Mesenchymal stem cell (in vitro differentiated cells and primary cell): ENCODE measurements at regions not wholly inside any gene's neighbourhood (a gene's known extent, or its start where the extent isn't known, plus 50 kb on each side); places are given as distances from the start of the nearest gene placed in this dataset.

Source experiments
- DNase-seq: peaks from one replicate; pipeline ENCODE4 v3.0.0-alpha.2; 2013
- H2AFZ ChIP-seq: one replicate; pipeline ENCODE4 v1.6.1; 2013; ENCODE audit warnings: low read depth, mild to moderate bottlenecking, control low read depth, inconsistent platforms, low read length, moderate library complexity
- H2AK5ac ChIP-seq: 2 replicates; pipeline ENCODE4 v1.6.1; 2013; ENCODE audit warnings: low read length, moderate library complexity, mild to moderate bottlenecking, inconsistent platforms; ENCODE audit not compliant: severe bottlenecking
- H2BK120ac ChIP-seq: one replicate; pipeline ENCODE4 v1.6.1; 2013; ENCODE audit warnings: low read depth, mild to moderate bottlenecking, inconsistent platforms, low read length, moderate library complexity
- H2BK12ac ChIP-seq, 2 experiments: one replicate each; pipeline ENCODE4 v1.6.1; 2013; ENCODE audit warnings: inconsistent platforms in 2 of 2, low read length in 2 of 2, mild to moderate bottlenecking in 2 of 2, moderate library complexity in 2 of 2, control low read depth in 1 of 2
- H2BK15ac ChIP-seq: one replicate; pipeline ENCODE4 v1.6.1; 2013; ENCODE audit warnings: mild to moderate bottlenecking, low read depth, inconsistent platforms; ENCODE audit not compliant: poor library complexity, severe bottlenecking
- H2BK5ac ChIP-seq: 2 replicates; pipeline ENCODE4 v1.6.1; 2013; ENCODE audit warnings: low read depth, mild to moderate bottlenecking, low read length, control low read depth, inconsistent platforms; ENCODE audit not compliant: poor library complexity, severe bottlenecking
- H3K14ac ChIP-seq, 2 experiments: one replicate each; pipeline ENCODE4 v1.6.1; 2013; ENCODE audit warnings: inconsistent platforms in 2 of 2, low read length in 2 of 2, control low read depth in 1 of 2, mild to moderate bottlenecking in 1 of 2, moderate library complexity in 1 of 2
- H3K18ac ChIP-seq, 2 experiments: one replicate each; pipeline ENCODE4 v1.6.1; 2013; ENCODE audit warnings: inconsistent platforms in 2 of 2, low read length in 2 of 2, control low read depth in 1 of 2, low read depth in 1 of 2, mild to moderate bottlenecking in 1 of 2
- H3K23ac ChIP-seq, 2 experiments: one replicate each; pipeline ENCODE4 v1.6.1; 2013; ENCODE audit warnings: inconsistent platforms in 2 of 2, low read length in 2 of 2, mild to moderate bottlenecking in 2 of 2, moderate library complexity in 2 of 2, control low read depth in 1 of 2
- H3K27ac ChIP-seq: 2 replicates; pipeline ENCODE4 v1.5.1; 2013; ENCODE audit warnings: mild to moderate bottlenecking, moderate library complexity, low read length, control low read depth, inconsistent platforms; ENCODE audit not compliant: poor library complexity, severe bottlenecking
- H3K27me3 ChIP-seq, 2 experiments: 2 replicates each; pipeline versions ENCODE4 v1.6.1 to v1.7.0; 2013; ENCODE audit warnings: low read length in 2 of 2, mild to moderate bottlenecking in 2 of 2, moderate library complexity in 2 of 2, control low read depth in 1 of 2, inconsistent platforms in 1 of 2; ENCODE audit not compliant: control insufficient read depth in 1 of 2, insufficient read depth in 1 of 2
- H3K36me3 ChIP-seq, 2 experiments: 2 replicates each; pipeline versions ENCODE4 v1.6.1 to v1.7.0; 2013; ENCODE audit warnings: low read length in 2 of 2, control low read depth in 1 of 2, inconsistent platforms in 1 of 2, low read depth in 1 of 2, mild to moderate bottlenecking in 1 of 2; ENCODE audit not compliant: insufficient read depth in 2 of 2, control insufficient read depth in 1 of 2
- H3K4ac ChIP-seq, 2 experiments: one replicate each; pipeline ENCODE4 v1.6.1; 2013; ENCODE audit warnings: inconsistent platforms in 2 of 2, low read length in 2 of 2, mild to moderate bottlenecking in 2 of 2, moderate library complexity in 2 of 2, control low read depth in 1 of 2, low read depth in 1 of 2
- H3K4me1 ChIP-seq: 2 replicates; pipeline ENCODE4 v1.6.1; 2013; ENCODE audit warnings: low read depth, low read length, control low read depth; ENCODE audit not compliant: control insufficient read depth, insufficient read depth
- H3K4me2 ChIP-seq: 2 replicates; pipeline ENCODE4 v1.6.1; 2013; ENCODE audit warnings: low read length, mild to moderate bottlenecking, inconsistent platforms; ENCODE audit not compliant: poor library complexity, severe bottlenecking
- H3K4me3 ChIP-seq, 2 experiments: 2 replicates each; pipeline versions ENCODE4 v1.5.1 to v1.7.0; 2013; ENCODE audit warnings: low read length in 2 of 2, mild to moderate bottlenecking in 2 of 2, control low read depth in 1 of 2, low read depth in 1 of 2; ENCODE audit not compliant: insufficient read depth in 1 of 2
- H3K79me1 ChIP-seq: replicated peaks from 2 replicates; pipeline ENCODE4 v1.6.1; 2013; ENCODE audit warnings: mild to moderate bottlenecking, control low read depth, low read length, inconsistent platforms; ENCODE audit not compliant: poor library complexity, severe bottlenecking
- H3K9ac ChIP-seq: 2 replicates; pipeline ENCODE4 v1.7.0; 2013; ENCODE audit warnings: mild to moderate bottlenecking, low read length, moderate library complexity
- H3K9me3 ChIP-seq: 2 replicates; pipeline ENCODE4 v1.7.0; 2013; ENCODE audit warnings: mild to moderate bottlenecking, low read length; ENCODE audit not compliant: control insufficient read depth
- H4K8ac ChIP-seq: one replicate; pipeline ENCODE4 v1.6.1; 2013; ENCODE audit warnings: inconsistent platforms, mild to moderate bottlenecking, low read length, moderate library complexity
- H4K91ac ChIP-seq: one replicate; pipeline ENCODE4 v1.6.1; 2013; ENCODE audit warnings: mild to moderate bottlenecking, low read length, inconsistent platforms
- WGBS: methylation state at CpG from one replicate; pipeline ENCODE4 v1.1.7; 2013; ENCODE audit warnings: mixed read lengths; 5-methylcytosine and 5-hydroxymethylcytosine counted together

DNA sequence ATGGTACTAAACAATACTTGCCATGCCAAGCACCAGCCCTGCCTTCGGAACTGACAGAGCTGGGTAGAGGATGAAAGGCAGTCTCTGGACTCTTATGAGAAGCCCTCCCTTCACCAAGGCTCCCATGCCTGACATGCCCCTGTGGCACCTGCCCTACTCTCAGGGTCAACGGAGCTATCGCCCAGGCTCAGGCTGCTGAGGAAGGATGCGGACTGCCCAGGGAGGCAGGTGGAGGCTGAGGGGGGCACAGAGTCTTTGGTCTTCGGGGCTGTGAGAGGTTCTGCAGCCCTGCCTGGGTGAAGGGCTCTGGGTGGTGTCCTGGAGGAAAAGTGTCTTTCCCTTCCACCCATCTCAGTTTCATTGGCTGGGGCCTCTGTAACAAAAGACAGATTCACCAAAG is 290.8 kb upstream of the B3GAT1 start:
- H3K27ac ChIP-seq, result no peak overlapping the region
- no peak overlapping the region for H3K9ac ChIP-seq
- no peak overlapping the region for H3K4ac ChIP-seq
- H2BK15ac ChIP-seq, result no peak overlapping the region
- H3K9me3 ChIP-seq, result no peaks in the 10 kb centered on the region
- no peak overlapping the region for H3K23ac ChIP-seq
- no peak overlapping the region for H2AFZ ChIP-seq
- peak overlapping the region in 1 of 2 experiments; percentile 14 for H3K4me3 ChIP-seq
- no peak overlapping the region for H3K18ac ChIP-seq
- H3K27me3 ChIP-seq, result no peaks in the 10 kb centered on the region
- H2BK5ac ChIP-seq, result no peak overlapping the region
- no peak overlapping the region for H4K91ac ChIP-seq
- H2AK5ac ChIP-seq, result no peak overlapping the region
- no peak for DNase-seq
- H3K14ac ChIP-seq, result no peak overlapping the region
- no peaks in the 10 kb centered on the region for H3K4me1 ChIP-seq
- H4K8ac ChIP-seq, result no peak overlapping the region
- no peaks in the 10 kb centered on the region for H3K79me1 ChIP-seq
- H2BK12ac ChIP-seq, result no peak overlapping the region
- no peak overlapping the region for H2BK120ac ChIP-seq
- no peaks in the 10 kb centered on the region for H3K36me3 ChIP-seq
- 93% methylated on average over 4 of the region's 5 CpGs for WGBS
- no peak overlapping the region for H3K4me2 ChIP-seq

DNA sequence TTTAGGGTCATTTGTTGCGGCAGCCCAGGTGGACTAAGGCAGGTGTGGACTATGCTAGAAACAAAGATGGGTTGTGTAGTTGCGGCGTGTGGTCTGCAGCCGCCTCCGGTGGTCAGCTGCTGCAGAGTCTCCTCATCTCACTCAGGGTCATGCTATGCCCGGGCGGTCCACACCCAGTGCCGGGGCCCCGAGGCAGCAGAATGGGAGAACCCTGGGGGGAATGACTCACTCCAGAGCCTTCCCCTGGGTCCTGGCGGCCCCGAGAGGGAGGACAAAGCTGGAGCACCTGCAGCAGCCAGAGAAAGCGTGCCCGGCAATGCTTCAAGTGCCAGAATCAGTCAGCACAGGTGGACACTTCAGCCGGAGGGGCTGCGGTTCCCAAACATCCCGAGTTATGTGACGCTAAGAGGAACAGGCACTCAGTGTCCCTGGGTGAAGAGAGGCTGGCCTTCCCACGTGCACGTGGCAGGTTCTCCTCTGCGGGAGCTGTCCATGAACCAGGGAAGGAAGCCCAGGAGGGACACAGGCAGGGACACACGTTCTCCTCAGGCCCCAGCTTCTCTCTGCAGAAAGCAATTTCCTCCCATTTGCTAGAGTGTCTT is 289.6 kb upstream of the B3GAT1 start:
- Histone ChIP-seq H3K18ac (no peak overlapping the region), H3K9ac (no peak overlapping the region), H2BK120ac (no peak overlapping the region), H3K14ac (no peak overlapping the region), H2BK5ac (no peak overlapping the region), H4K91ac (no peak overlapping the region), H3K27ac (no peak overlapping the region), H3K4ac (no peak overlapping the region), H2AFZ (no peak overlapping the region), H2AK5ac (no peak overlapping the region), H3K27me3 (no peaks in the 10 kb centered on the region), H3K79me1 (no peaks in the 10 kb centered on the region), H3K9me3 (no peaks in the 10 kb centered on the region), H3K4me3 (peak overlapping the region in 1 of 2 experiments; percentile 33), H2BK15ac (no peak overlapping the region), H4K8ac (no peak overlapping the region), H2BK12ac (no peak overlapping the region), H3K23ac (no peak overlapping the region), H3K36me3 (no peaks in the 10 kb centered on the region), H3K4me2 (no peak overlapping the region), H3K4me1 (no peaks in the 10 kb centered on the region)
- no peak for DNase-seq
- 77% methylated on average over 20 of the region's 21 CpGs for WGBS

DNA sequence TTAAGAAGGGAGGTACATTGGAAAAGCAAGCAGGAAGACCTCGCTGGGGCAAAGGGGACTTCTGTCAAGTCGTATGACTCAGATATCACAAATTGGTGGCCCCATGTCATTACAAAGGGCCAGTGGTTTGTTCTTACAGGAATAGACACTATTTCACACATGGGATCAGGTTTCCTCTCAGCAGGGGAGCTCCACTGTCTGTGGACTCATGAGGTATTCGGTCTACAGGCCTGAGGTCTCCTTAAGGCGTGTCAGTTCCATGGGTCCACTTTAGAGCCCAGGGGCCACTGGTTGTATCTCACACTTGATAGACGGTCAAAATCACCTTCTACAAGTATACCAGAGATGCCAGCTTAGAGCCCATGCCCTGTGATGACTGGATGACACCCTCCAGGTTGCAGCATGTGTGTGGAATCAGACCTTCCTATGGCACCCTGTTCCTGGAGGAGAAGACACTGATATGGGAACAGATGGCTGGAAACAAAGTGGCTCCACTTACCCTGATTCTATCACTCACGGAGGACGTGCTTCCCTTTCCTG is 288.1 kb upstream of the B3GAT1 start:
- no peak overlapping the region for H3K18ac ChIP-seq
- H3K36me3 ChIP-seq, result no peaks in the 10 kb centered on the region
- H2BK12ac ChIP-seq, result no peak overlapping the region
- H3K23ac ChIP-seq, result no peak overlapping the region
- H3K4me3 ChIP-seq, result no peak overlapping the region
- H3K4ac ChIP-seq, result no peak overlapping the region
- no peak overlapping the region for H3K14ac ChIP-seq
- DNase-seq, result no peak
- H4K8ac ChIP-seq, result no peak overlapping the region
- no peaks in the 10 kb centered on the region for H3K4me1 ChIP-seq
- H2AK5ac ChIP-seq, result no peak overlapping the region
- no peak overlapping the region for H3K4me2 ChIP-seq
- no peak overlapping the region for H2BK15ac ChIP-seq
- H2AFZ ChIP-seq, result no peak overlapping the region
- no peaks in the 10 kb centered on the region for H3K9me3 ChIP-seq
- no peaks in the 10 kb centered on the region for H3K79me1 ChIP-seq
- no peak overlapping the region for H2BK5ac ChIP-seq
- WGBS, result 74% methylated on average over 7 of the region's 7 CpGs
- no peaks in the 10 kb centered on the region for H3K27me3 ChIP-seq
- H2BK120ac ChIP-seq, result no peak overlapping the region
- no peak overlapping the region for H3K9ac ChIP-seq
- H4K91ac ChIP-seq, result no peak overlapping the region
- no peak overlapping the region for H3K27ac ChIP-seq

DNA sequence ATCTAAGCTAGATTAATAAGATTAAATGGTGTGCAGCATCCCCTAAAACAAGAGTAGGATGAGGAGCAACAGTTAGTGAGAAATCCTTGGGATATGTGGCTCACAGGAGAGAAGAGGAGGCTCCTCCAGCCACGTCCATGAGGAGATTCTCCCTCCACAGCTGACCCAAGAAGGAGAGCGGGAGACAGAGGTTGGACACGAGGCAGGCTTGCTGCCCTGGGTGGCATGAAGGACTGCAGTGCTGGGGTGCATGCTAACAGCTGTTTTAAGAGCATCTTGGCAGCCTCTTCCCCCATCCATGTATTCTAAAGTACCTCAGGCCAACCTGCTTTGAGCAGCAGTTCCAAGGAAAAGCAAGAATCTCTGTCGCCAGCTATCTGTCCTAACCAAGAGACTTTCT is 284.4 kb upstream of the B3GAT1 start:
- Histone ChIP-seq H3K23ac (no peak overlapping the region), H3K79me1 (no peaks in the 10 kb centered on the region), H3K9ac (no peak overlapping the region), H3K27ac (no peak overlapping the region), H2BK5ac (no peak overlapping the region), H3K18ac (no peak overlapping the region), H3K36me3 (no peaks in the 10 kb centered on the region), H3K14ac (no peak overlapping the region), H4K91ac (no peak overlapping the region), H2BK15ac (no peak overlapping the region), H3K4ac (no peak overlapping the region), H4K8ac (no peak overlapping the region), H3K4me1 (no peaks in the 10 kb centered on the region), H3K4me2 (no peak overlapping the region), H2AK5ac (no peak overlapping the region), H2AFZ (no peak overlapping the region), H3K4me3 (no peak overlapping the region), H2BK120ac (no peak overlapping the region), H3K27me3 (no peaks in the 10 kb centered on the region), H2BK12ac (no peak overlapping the region), H3K9me3 (no peaks in the 10 kb centered on the region)
- 40% methylated on average over 3 of the region's 4 CpGs for WGBS
- no peak for DNase-seq
